Thoracic aorta (tissue), 2 donors: ENCODE measurements at regions not wholly inside any gene's neighbourhood (a gene's known extent, or its start where the extent isn't known, plus 50 kb on each side); places are given as distances from the start of the nearest gene placed in this dataset.
A peak's percentile ranks its signal among the peaks of the same experiment; 100 is the strongest.

ENCODE experiments used
- ATAC-seq: fragments of 150-250 bp; one replicate; pipeline ENCODE4 v1.8.0; 2017; ENCODE audit warnings: low read depth; ENCODE audit not compliant: insufficient number of reproducible peaks, low FRiP score
- DNase-seq: peaks from one replicate; pipeline ENCODE4 v3.0.0-alpha.2; 2020; ENCODE audit warnings: low spot score
- H3K27ac ChIP-seq, 2 donors: fragments of 200-600 bp; sonication (generic); 1 replicate in 1 of 2; 2 replicates in 1 of 2; pipeline ENCODE4 v1.5.1; 2016; ENCODE audit warnings: mild to moderate bottlenecking in 2 of 2, moderate library complexity in 2 of 2
- H3K27me3 ChIP-seq: fragments of 200-600 bp; sonication (generic); replicated peaks from 2 replicates; pipeline ENCODE4 v1.6.0; 2016; ENCODE audit warnings: mild to moderate bottlenecking; ENCODE audit not compliant: insufficient read depth
- H3K36me3 ChIP-seq: fragments of 200-600 bp; sonication (generic); one replicate; pipeline ENCODE4 v1.5.1; 2016
- H3K4me1 ChIP-seq, 2 donors: fragments of 200-600 bp; sonication (generic); 1 replicate in 1 of 2; 2 replicates in 1 of 2; pipeline versions ENCODE4 v1.5.1 to v1.6.0; 2016; ENCODE audit warnings: low read depth in 2 of 2, mild to moderate bottlenecking in 1 of 2; ENCODE audit not compliant: control insufficient read depth in 1 of 2
- H3K4me3 ChIP-seq: fragments of 200-600 bp; sonication (generic); 2 replicates; pipeline ENCODE4 v1.5.1; 2016; ENCODE audit warnings: mild to moderate bottlenecking
- H3K9me3 ChIP-seq: fragments of 200-600 bp; sonication (generic); 2 replicates; pipeline ENCODE4 v1.5.1; 2016
- CTCF ChIP-seq: fragments of 200-600 bp; sonication (generic); IDR thresholded peaks from one replicate; pipeline ENCODE4 v1.5.1; 2019; ENCODE audit warnings: antibody characterized with exemption

GRCh38 chr2:23248667-23249066, 136.3 kb upstream of the KLHL29 start:
- DNase-seq = no peak
- no peak overlapping the region for H3K27ac ChIP-seq
- no peaks in the 10 kb centered on the region for H3K27me3 ChIP-seq
- H3K9me3 ChIP-seq = no peaks in the 10 kb centered on the region
- no peak for TF ChIP-seq CTCF
- no peak overlapping the region for H3K4me3 ChIP-seq
- H3K4me1 ChIP-seq = peaks cover 11 to 34% of the 10 kb centered on the region in 2 donors
- H3K36me3 ChIP-seq = no peaks in the 10 kb centered on the region
- no peak for ATAC-seq

- ATAC-seq (no peak), DNase-seq (peak; percentile 40)
- Histone ChIP-seq H3K4me1 (peaks cover 11 to 34% of the 10 kb centered on the region in 2 donors), H3K36me3 (no peaks in the 10 kb centered on the region), H3K9me3 (no peaks in the 10 kb centered on the region), H3K27ac (peak overlapping the region; percentile 3 to 41), H3K27me3 (no peaks in the 10 kb centered on the region), H3K4me3 (no peak overlapping the region)
- TF ChIP-seq CTCF = no peak
Measured at GRCh38 chr2:23249348-23249747, 135.6 kb upstream of the KLHL29 start.

- no peak overlapping the region for H3K4me3 ChIP-seq
- no peaks in the 10 kb centered on the region for H3K36me3 ChIP-seq
- ATAC-seq (no peak), DNase-seq (no peak)
- no peaks in the 10 kb centered on the region for H3K27me3 ChIP-seq
- no peak for TF ChIP-seq CTCF
- H3K4me1 ChIP-seq = peaks cover 11 to 26% of the 10 kb centered on the region in 2 donors
- H3K27ac ChIP-seq = peak overlapping the region; percentile 3 to 41
- H3K9me3 ChIP-seq = no peaks in the 10 kb centered on the region
Measured at GRCh38 chr2:23250371-23250770, 134.6 kb upstream of the KLHL29 start.

- no peak for DNase-seq
- Histone ChIP-seq H3K4me3 (no peak overlapping the region), H3K27ac (no peak overlapping the region), H3K36me3 (no peaks in the 10 kb centered on the region), H3K27me3 (no peaks in the 10 kb centered on the region), H3K4me1 (no peaks in the 10 kb centered on the region), H3K9me3 (no peaks in the 10 kb centered on the region)
- ATAC-seq = no peak
- TF ChIP-seq CTCF = no peak
Measured at GRCh38 chr2:23256643-23257042, 128.3 kb upstream of the KLHL29 start.

- no peaks in the 10 kb centered on the region for H3K9me3 ChIP-seq
- H3K4me1 ChIP-seq = no peaks in the 10 kb centered on the region
- H3K27ac ChIP-seq = no peak overlapping the region
- DNase-seq (no peak), ATAC-seq (no peak)
- H3K36me3 ChIP-seq = no peaks in the 10 kb centered on the region
- no peaks in the 10 kb centered on the region for H3K27me3 ChIP-seq
- no peak overlapping the region for H3K4me3 ChIP-seq
- TF ChIP-seq CTCF = no peak
Measured at GRCh38 chr2:23260621-23261020, 124.4 kb upstream of the KLHL29 start.
